Stimulated activated CD8-positive, alpha-beta memory T cell treated with anti-CD3 and anti-CD28 coated beads, Interleukin-2, amount 100 ng/mL, for 48 hours (primary cell): ENCODE measurements at regions not wholly inside any gene's neighbourhood (a gene's known extent, or its start where the extent isn't known, plus 50 kb on each side); places are given as distances from the start of the nearest gene placed in this dataset.
"Not testable (repeated sequence)": the region's sequence is repeated elsewhere in the genome, so short reads cannot be mapped to it uniquely, and the experiment has no call there.

Experiments
- DNase-seq, 2 donors: peaks; one replicate each; pipeline ENCODE4 v3.0.0-alpha.2; 2020; ENCODE audit warnings: low read depth in 2 of 2

GRCh38 chr12:83613586-83614110 lies 926.9 kb downstream of the TMTC2 start:
- no peak for DNase-seq

- no peak for DNase-seq
Measured at GRCh38 chr12:83603106-83603505, 916.4 kb downstream of the TMTC2 start.

- DNase-seq: no peak
Measured at GRCh38 chr12:83575326-83575725, 888.6 kb downstream of the TMTC2 start.

- no peak for DNase-seq
Measured at GRCh38 chr12:83574142-83574541, 887.4 kb downstream of the TMTC2 start.

- DNase-seq: no peak
Measured at GRCh38 chr12:83573671-83574070, 887.0 kb downstream of the TMTC2 start.

GRCh38 chr12:83559650-83560049 lies 872.9 kb downstream of the TMTC2 start:
- no peak for DNase-seq

- not testable (repeated sequence) for DNase-seq
Measured at GRCh38 chr12:83556040-83556439, 869.3 kb downstream of the TMTC2 start.

- DNase-seq: no peak
Measured at GRCh38 chr12:83541446-83541845, 854.7 kb downstream of the TMTC2 start.

- DNase-seq: no peak
Measured at GRCh38 chr12:83538361-83538965, 851.8 kb downstream of the TMTC2 start.

- no peak for DNase-seq
Measured at GRCh38 chr12:83537428-83538053, 850.8 kb downstream of the TMTC2 start.

- no peak for DNase-seq
Measured at GRCh38 chr12:83536496-83536895, 849.8 kb downstream of the TMTC2 start.

- no peak for DNase-seq
Measured at GRCh38 chr12:83528571-83528970, 841.9 kb downstream of the TMTC2 start.

GRCh38 chr12:83527810-83528209 lies 841.1 kb downstream of the TMTC2 start:
- no peak for DNase-seq

- no peak for DNase-seq
Measured at GRCh38 chr12:83515306-83516026, 828.8 kb downstream of the TMTC2 start.

GRCh38 chr12:83514372-83514771 lies 827.7 kb downstream of the TMTC2 start:
- no peak for DNase-seq

- no peak for DNase-seq
Measured at GRCh38 chr12:83506841-83507240, 820.1 kb downstream of the TMTC2 start.

- DNase-seq: no peak
Measured at GRCh38 chr12:83505586-83505985, 818.9 kb downstream of the TMTC2 start.

GRCh38 chr12:83499894-83500293 lies 813.2 kb downstream of the TMTC2 start:
- DNase-seq: not testable (repeated sequence)

GRCh38 chr12:83477696-83478095 lies 791.0 kb downstream of the TMTC2 start:
- DNase-seq: no peak

- no peak for DNase-seq
Measured at GRCh38 chr12:83476695-83477690, 790.3 kb downstream of the TMTC2 start.

- no peak for DNase-seq
Measured at GRCh38 chr12:83476006-83476405, 789.3 kb downstream of the TMTC2 start.

GRCh38 chr12:83474369-83474768 lies 787.7 kb downstream of the TMTC2 start:
- DNase-seq: no peak
